ENCODE measurements at regions not wholly inside any gene's neighbourhood (a gene's known extent, or its start where the extent isn't known, plus 50 kb on each side); places are given as distances from the start of the nearest gene placed in this dataset.

DNA sequence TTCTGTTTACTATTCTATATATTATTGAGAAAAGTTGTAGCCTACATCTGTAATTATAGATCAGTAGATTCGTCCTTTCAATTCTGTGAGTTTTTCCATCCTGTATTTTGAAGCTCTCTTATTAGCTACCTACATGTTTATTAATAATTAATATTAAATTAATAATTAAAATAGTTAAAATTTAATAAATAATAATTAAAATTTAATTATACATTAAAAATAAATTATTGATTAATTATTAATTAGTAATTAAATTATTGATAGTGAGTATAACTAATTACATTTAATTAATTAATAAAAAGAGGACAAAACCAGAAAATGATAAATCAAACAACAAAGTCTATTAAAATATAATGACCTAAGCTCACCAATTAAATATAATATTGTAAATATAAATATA, 606.6 kb upstream of the ROBO1 start:
- no peaks in the 10 kb centered on the region for H3K27me3 ChIP-seq
- H3K27ac ChIP-seq: no peak overlapping the region
- H3K36me3 ChIP-seq: no peaks in the 10 kb centered on the region
- intact Hi-C loops (cut with DNase I): no loop called here
- no peaks in the 10 kb centered on the region for H3K9me3 ChIP-seq
- H3K4me1 ChIP-seq: no peaks in the 10 kb centered on the region
- no peak overlapping the region for H3K9ac ChIP-seq (ENCODE audit: low read depth in 2 of 2, low read length in 2 of 2)
- no peak overlapping the region for H3K4me3 ChIP-seq
- TF ChIP-seq, protein P1, sequence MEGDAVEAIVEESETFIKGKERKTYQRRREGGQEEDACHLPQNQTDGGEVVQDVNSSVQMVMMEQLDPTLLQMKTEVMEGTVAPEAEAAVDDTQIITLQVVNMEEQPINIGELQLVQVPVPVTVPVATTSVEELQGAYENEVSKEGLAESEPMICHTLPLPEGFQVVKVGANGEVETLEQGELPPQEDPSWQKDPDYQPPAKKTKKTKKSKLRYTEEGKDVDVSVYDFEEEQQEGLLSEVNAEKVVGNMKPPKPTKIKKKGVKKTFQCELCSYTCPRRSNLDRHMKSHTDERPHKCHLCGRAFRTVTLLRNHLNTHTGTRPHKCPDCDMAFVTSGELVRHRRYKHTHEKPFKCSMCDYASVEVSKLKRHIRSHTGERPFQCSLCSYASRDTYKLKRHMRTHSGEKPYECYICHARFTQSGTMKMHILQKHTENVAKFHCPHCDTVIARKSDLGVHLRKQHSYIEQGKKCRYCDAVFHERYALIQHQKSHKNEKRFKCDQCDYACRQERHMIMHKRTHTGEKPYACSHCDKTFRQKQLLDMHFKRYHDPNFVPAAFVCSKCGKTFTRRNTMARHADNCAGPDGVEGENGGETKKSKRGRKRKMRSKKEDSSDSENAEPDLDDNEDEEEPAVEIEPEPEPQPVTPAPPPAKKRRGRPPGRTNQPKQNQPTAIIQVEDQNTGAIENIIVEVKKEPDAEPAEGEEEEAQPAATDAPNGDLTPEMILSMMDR (IDR thresholded peaks at IDR 0.05): no peak
- no peak for DNase-seq

DNA sequence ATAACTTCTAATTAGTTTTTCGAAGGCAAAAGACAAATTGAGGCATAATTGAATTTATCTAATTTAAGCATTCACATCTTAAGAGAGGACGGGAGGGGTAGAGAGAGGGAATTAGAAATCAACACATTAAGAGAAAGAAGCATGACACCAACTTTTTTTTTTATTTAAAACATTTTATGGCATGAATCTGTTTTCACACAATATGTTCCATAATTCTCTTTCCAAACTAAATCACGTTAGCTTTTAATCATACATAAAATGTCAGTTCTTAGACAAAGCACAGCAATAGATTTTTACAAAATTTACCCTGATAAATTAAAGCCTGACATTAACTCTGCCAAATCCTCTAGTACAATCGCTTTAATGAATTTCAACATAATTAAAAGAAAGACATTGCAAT, 600.8 kb upstream of the ROBO1 start:
- no peaks in the 10 kb centered on the region for H3K4me1 ChIP-seq
- no peak overlapping the region for H3K9ac ChIP-seq (ENCODE audit: low read depth in 2 of 2, low read length in 2 of 2)
- TF ChIP-seq, protein P1 (IDR thresholded peaks at IDR 0.05): no peak
- H3K36me3 ChIP-seq: no peaks in the 10 kb centered on the region
- intact Hi-C loops (cut with DNase I): no loop called here
- H3K4me3 ChIP-seq: no peak overlapping the region
- DNase-seq: no peak
- H3K27ac ChIP-seq: no peak overlapping the region
- no peaks in the 10 kb centered on the region for H3K27me3 ChIP-seq
- H3K9me3 ChIP-seq: no peaks in the 10 kb centered on the region

DNA sequence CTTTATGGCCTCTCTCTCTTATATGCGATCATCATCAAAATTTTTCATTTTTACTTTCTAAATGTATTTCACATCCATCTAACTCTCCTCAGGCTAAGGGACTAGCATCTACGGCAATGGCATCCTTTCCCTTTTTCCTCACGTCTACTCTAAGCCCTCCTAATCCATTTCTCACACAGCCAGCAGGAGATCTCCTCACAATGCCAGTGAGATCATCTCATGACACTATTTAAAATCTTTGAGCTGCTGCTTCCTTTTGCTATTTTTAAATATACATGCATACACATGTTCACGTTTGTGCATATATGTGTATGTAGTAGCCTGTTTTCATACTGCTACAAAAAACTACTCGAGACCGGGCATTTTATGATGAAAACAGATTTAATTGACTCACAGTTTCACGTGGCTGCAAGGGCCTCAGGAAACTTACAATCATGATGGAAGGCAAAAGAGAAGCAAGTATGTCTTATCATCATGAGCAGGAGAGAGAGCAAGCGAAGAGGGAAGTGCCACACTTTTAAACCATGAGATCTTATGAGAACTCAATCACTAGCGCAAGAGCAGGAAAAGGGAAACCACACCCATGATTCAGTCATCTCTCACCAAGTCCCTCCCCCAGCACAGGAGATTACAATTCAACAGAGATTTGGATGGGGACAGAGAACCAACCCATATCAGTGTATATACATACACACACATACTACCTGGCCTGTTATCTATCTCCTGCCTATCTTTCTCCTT, 599.2 kb upstream of the ROBO1 start:
- Histone ChIP-seq H3K9me3 (no peaks in the 10 kb centered on the region), H3K27ac (no peak overlapping the region), H3K9ac (ENCODE audit: low read depth in 2 of 2, low read length in 2 of 2) (no peak overlapping the region), H3K4me1 (no peaks in the 10 kb centered on the region), H3K4me3 (no peak overlapping the region), H3K36me3 (no peaks in the 10 kb centered on the region), H3K27me3 (no peaks in the 10 kb centered on the region)
- no peak for DNase-seq
- intact Hi-C loops (cut with DNase I): no loop called here
- TF ChIP-seq, protein P1 (IDR thresholded peaks at IDR 0.05): no peak

DNA sequence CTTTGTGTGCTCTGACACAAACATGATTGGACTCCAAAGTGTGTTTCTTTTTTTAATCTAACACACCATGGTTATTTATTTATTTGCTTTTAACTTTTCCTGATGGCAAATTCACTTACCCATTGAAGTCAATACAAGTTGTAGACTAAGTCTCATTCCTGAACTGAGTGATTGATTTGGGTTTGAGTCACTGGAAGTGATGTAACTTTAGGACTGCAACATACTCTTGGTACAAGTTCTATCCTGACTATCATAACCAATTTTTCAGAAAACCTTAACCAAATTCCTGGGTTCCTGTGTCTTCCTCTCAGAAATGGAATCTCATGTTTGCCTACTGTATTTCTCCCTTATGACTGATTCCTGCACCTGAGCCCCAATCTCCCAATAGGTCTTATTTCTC, 590.0 kb upstream of the ROBO1 start:
- Histone ChIP-seq H3K27me3 (no peaks in the 10 kb centered on the region), H3K27ac (no peak overlapping the region), H3K9me3 (no peaks in the 10 kb centered on the region), H3K9ac (ENCODE audit: low read depth in 2 of 2, low read length in 2 of 2) (no peak overlapping the region), H3K36me3 (no peaks in the 10 kb centered on the region), H3K4me1 (no peaks in the 10 kb centered on the region), H3K4me3 (no peak overlapping the region)
- TF ChIP-seq, protein P1 (IDR thresholded peaks at IDR 0.05): no peak
- no peak for DNase-seq
- intact Hi-C loops (cut with DNase I): no loop called here

DNA sequence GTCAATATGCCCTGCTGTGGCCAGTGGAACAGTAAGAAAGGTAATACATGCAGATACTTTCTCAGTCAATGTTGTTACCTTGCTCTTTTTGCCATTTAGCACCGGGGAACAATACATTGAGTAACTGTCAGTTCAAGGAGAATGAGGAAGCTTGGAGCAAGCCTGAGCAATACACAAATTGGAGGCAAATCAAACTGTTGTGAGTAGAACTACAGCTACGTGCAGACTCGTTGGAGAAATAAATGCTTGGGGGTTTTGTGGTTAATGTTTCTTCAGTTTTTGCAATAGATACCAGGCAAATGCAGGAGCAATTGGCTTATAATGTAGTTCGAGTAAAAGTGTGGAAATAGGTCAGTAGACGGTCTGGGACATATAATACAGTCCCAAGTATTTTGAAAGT, 587.3 kb upstream of the ROBO1 start:
- Histone ChIP-seq H3K9me3 (no peaks in the 10 kb centered on the region), H3K9ac (ENCODE audit: low read depth in 2 of 2, low read length in 2 of 2) (no peak overlapping the region), H3K27ac (no peak overlapping the region), H3K36me3 (no peaks in the 10 kb centered on the region), H3K4me1 (no peaks in the 10 kb centered on the region), H3K27me3 (no peaks in the 10 kb centered on the region), H3K4me3 (no peak overlapping the region)
- intact Hi-C loops (cut with DNase I): no loop called here
- DNase-seq: no peak
- TF ChIP-seq, protein P1 (IDR thresholded peaks at IDR 0.05): no peak

Data from colonic mucosa (tissue), 4 donors.